SU-DHL-6 (cell line): ENCODE measurements at regions not wholly inside any gene's neighbourhood (a gene's known extent, or its start where the extent isn't known, plus 50 kb on each side); places are given as distances from the start of the nearest gene placed in this dataset.

Experiments
- CTCF ChIP-seq: fragments of 200-600 bp; sonication (generic); IDR thresholded peaks from one replicate; pipeline ENCODE4 v1.5.1; 2017; ENCODE audit warnings: antibody characterized with exemption, mild to moderate bottlenecking, low read length, moderate library complexity; ENCODE audit not compliant: insufficient read depth, poor library complexity, severe bottlenecking
- EZH2phosphoT487 ChIP-seq: fragments of 200-600 bp; sonication (generic), shearing (Covaris generic); conservative IDR thresholded peaks from 2 replicates; pipeline ENCODE4 v1.6.1; 2018; ENCODE audit warnings: mild to moderate bottlenecking, antibody characterized with exemption, low read length, moderate library complexity, mixed read lengths

GRCh38 chr18:1976484-1976883, 594.8 kb downstream of the METTL4 start:
- TF ChIP-seq CTCF, result no peak
- no peak for TF ChIP-seq EZH2phosphoT487
